VCaP (cell line): ENCODE measurements at regions not wholly inside any gene's neighbourhood (a gene's known extent, or its start where the extent isn't known, plus 50 kb on each side); places are given as distances from the start of the nearest gene placed in this dataset.

ENCODE experiments used
- H3K27ac ChIP-seq: fragments of 450-650 bp; 2 replicates; pipeline ENCODE4 v1.5.1; 2017
- CTCF ChIP-seq: fragments of 450-650 bp; conservative IDR thresholded peaks from 2 replicates; pipeline ENCODE4 v1.5.1; 2017; ENCODE audit warnings: mild to moderate bottlenecking, moderate library complexity

GRCh38 chr10:131009791-131010190, 301.7 kb downstream of the TCERG1L start:
- H3K27ac ChIP-seq, result no peak overlapping the region
- TF ChIP-seq CTCF, result no peak

- no peak for TF ChIP-seq CTCF
- H3K27ac ChIP-seq, result no peak overlapping the region
Measured at GRCh38 chr10:131010965-131011575, 300.5 kb downstream of the TCERG1L start.

- TF ChIP-seq CTCF, result no peak
- H3K27ac ChIP-seq, result no peak overlapping the region
Measured at GRCh38 chr10:131011936-131012640, 299.4 kb downstream of the TCERG1L start.

- no peak overlapping the region for H3K27ac ChIP-seq
- no peak for TF ChIP-seq CTCF
Measured at GRCh38 chr10:131012641-131012985, 298.9 kb downstream of the TCERG1L start.

GRCh38 chr10:131013281-131013912, 298.1 kb downstream of the TCERG1L start:
- no peak for TF ChIP-seq CTCF
- no peak overlapping the region for H3K27ac ChIP-seq

- TF ChIP-seq CTCF, result no peak
- H3K27ac ChIP-seq, result no peak overlapping the region
Measured at GRCh38 chr10:131014271-131014670, 297.2 kb downstream of the TCERG1L start.

GRCh38 chr10:131015271-131015670, 296.2 kb downstream of the TCERG1L start:
- no peak overlapping the region for H3K27ac ChIP-seq
- no peak for TF ChIP-seq CTCF
